NCI-H2196 (cell line): ENCODE measurements at regions not wholly inside any gene's neighbourhood (a gene's known extent, or its start where the extent isn't known, plus 50 kb on each side); places are given as distances from the start of the nearest gene placed in this dataset.
"Not testable (repeated sequence)": the region's sequence is repeated elsewhere in the genome, so short reads cannot be mapped to it uniquely, and the experiment has no call there.

ENCODE experiments used
- DNase-seq: peaks from one replicate; lab custom pipeline; 2025; ENCODE audit not compliant: unreplicated experiment; lab: John Stamatoyannopoulos, UW

GRCh38 chr16:65280845-65281512, 159.1 kb upstream of the CDH11 start:
- no peak for DNase-seq

DNA sequence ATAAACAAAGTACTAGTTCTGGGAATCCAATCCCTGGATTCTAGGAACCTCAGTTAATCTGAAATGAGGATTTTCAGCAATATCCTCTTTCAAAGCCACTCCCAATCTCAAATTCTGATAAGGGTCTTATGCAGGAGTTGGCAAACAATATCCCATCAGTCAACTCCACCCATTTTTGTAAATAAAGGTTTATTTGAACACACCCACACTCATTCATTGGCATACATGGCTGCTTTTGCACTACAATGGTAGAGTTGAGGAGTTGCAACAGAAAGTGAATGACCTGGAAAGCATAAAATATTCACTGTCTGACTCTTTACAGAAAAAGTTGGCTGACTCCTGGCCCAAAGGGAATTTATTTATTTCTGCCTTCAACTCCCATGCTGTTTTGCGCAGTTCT, 157.7 kb upstream of the CDH11 start:
- DNase-seq: no peak

- no peak for DNase-seq
These were observed 157.0 kb upstream of the CDH11 start for GRCh38 chr16:65278874-65279273.

DNA sequence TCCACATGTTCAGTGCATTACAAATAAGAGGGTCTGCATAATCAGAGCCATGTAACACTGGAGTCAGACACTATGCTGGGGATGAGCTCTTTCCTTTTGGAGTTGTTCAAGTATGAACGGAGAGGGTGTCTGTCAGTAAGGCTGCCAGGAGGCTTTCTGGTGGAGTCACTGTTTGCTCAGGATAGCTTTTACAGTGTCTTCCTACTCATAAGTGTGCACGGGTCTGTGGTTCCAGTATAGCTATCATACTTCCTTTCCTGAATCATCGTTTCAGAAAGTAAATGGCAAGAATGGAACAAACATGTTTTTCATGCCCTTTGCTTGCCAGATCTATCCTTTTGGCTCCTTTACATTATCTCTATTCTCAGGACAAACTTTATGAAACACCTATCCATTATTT, 152.7 kb upstream of the CDH11 start:
- no peak for DNase-seq

DNA sequence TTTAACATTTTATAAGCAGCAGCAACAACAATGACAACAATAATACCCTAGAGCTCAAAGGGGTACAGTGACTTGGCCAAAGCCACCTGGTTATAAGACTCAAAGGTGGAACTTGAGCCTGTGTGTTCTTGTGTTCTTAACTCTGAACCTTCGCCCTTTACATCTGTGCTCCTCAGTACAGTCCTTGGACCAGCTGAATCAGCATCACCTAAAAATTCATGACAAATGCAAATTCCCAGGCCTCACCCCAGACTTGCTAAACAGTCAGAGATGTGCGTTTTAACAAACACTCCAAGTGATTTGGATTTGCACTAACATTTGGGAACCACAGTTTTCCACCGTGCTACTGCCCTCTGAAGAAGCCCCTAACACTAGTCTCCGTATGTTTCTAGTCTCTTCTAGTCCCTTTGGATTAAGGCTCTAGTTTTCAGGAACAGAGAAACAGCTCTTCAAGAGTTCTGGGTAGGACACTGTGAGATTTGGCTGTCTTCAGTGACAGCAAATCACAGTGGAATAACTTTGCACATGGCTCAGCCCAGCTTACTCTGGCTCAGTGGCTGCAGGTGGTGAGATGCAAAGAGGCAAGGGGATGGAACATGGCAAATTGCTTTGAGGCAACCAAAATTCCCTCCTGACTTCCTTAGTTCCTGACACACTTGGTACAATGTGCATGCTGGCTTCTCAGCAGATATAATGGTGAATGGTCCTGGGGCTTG, 151.0 kb upstream of the CDH11 start:
- DNase-seq: no peak

GRCh38 chr16:65271996-65272395, 150.1 kb upstream of the CDH11 start:
- no peak for DNase-seq

GRCh38 chr16:65268331-65268730, 146.5 kb upstream of the CDH11 start:
- DNase-seq: no peak

DNA sequence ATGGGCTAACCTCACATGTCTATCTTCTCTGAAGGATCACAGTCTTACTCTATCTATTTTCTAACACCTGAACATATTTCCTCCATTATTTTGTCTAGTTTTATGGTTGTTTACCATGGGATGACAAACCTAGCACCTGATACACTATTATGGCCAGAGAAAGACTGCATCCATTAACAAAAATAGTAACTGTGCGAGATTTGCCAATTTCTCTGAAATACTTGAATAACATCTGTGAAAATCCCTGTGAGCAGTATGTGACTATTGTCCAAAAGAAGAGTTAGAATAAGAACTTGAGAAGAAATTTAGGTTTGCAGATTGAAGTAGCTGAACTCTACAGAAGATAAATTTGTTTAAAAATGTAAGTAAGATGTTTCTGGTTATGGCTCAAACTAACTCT, 142.0 kb upstream of the CDH11 start:
- DNase-seq: no peak

DNA sequence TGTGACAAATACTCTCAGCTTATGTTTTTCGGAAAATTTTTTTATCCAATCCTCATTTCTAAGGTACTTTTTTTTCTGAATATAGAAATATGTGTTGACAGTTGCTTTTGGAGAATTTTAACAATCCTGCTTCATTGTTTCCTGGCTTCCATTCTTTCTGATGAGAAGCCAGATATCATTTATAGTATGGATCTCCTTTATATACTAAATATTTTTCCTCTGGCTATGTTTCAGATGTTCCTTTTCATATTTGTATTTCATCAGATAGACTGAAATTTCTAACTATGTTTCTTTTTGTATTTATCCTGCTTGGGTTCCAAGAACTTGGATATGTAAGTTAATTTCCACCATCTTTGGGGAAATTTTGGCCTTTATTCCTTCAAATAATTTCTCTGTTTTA, 138.9 kb upstream of the CDH11 start:
- DNase-seq: no peak

DNA sequence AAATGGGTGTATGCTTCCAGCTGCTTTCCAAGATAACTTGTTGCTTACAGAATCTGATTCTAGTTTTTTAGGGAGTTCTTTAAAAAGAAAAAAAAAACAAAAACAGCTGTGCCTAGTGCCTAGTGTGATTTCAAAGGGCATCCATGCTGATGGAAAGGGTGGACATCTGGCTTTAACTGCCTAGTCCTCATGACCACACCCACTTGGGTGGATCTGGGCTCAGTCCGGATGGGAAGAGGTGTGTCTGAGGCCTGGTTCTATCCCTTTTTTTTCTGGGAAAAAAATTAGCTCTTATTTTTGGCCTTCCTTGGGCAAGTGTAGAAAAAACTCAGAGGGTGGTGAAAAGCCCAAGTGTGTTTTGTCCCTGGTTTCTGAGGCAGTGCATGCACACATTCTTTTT, 132.3 kb upstream of the CDH11 start:
- DNase-seq: no peak

DNA sequence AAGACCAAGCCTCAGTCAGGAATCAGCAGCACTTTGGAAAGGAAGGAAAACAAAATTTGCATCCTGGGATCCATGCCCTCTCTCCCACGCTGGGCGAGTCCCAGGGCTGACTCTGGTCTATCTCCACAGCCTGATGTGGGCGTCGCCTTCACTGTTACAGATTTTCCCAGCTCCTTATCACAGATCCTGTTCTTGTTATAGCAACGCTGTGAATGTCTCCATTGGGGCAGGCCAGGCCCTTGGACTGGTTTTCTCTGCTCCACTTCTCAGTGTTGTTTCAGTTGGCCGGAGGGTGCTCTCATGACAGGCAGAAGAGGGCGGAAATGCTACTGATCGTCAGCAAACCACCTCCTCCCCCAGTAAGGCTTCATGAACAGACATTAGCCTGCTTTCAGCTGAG, 127.9 kb upstream of the CDH11 start:
- DNase-seq: no peak

DNA sequence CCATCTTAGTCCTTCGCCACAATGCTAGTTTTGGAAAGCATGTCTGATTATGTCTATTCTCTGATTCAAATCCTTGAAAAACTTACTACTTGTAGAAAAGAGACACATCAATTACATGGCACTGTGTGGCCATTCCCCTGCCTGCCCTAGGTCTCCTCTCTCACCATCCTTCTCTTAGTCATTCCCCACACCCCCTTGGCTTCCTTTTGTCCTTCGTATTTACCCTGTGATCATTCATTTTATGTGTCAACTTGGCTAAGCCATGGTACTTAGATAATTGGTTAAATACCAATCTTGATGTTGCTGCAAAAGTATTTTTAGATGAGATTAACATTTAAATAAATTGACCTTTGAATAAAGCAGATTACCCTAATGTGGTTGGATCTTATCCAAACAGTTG, 122.9 kb upstream of the CDH11 start:
- DNase-seq: no peak

DNA sequence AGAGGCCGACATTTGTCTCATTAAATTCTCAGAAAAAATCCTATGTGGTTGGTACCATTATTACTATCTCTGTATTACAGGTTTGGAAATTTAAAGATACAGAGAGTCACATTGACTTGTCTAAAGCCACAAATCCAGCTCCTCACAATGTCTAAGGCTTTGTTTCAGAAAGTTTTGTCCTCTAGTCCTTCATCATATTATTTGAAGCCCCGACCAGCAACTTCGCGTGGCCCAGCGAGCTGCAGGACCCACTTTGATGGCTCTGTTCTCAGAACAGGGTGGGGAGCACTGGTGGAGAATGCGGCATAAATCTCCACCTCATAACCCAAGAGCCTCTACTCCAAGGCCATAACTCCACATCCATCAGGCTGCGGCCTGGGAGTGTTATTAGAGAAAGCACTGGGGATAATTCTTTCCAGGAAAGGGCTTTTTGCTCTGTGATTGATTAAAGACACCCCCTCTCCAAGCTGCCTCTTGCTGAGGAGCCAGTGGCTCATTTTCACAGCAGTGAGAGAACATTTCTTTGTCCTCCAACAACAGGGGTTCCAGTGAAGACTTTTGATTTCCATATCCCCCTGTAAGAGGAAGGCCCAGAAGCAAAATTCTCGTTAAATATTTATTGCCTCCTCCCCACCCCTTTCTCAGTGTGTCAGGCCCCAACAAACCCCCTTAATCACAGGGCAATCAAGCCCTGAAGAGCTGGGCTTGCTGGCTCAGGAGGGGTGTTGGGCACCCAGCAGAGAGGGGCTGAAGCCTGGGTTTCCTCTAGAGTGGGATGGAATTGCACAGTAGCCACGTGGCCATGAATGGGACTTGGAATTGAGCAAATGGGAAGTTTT, 113.7 kb upstream of the CDH11 start:
- DNase-seq: no peak

DNA sequence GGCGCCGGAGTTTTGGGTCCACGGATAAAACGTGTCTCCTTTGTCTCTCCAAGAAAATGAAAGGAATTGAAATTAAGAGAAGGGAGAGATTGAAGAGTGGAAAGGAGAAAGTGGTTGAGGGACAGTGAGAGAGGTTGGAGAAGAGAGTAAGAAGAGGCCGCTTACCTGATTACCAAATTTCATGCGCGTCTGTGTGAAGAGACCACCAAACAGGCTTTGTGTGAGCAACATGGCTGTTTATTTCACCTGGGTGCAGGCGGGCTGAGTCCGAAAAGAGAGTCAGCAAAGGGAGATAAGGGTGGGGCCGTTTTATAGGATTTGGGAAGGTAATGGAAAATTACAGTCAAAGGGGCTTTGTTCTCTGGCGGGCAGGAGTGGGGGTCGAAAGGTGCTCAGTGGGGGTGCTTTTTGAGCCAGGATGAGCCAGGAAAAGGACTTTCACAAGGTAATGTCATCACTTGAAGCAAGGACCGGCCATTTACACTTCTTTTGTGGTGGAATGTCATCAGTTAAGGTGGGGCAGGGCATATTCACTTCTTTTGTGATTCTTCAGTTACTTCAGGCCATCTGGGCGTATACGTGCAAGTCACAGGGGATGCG, 113.0 kb upstream of the CDH11 start:
- not testable (repeated sequence) for DNase-seq

DNA sequence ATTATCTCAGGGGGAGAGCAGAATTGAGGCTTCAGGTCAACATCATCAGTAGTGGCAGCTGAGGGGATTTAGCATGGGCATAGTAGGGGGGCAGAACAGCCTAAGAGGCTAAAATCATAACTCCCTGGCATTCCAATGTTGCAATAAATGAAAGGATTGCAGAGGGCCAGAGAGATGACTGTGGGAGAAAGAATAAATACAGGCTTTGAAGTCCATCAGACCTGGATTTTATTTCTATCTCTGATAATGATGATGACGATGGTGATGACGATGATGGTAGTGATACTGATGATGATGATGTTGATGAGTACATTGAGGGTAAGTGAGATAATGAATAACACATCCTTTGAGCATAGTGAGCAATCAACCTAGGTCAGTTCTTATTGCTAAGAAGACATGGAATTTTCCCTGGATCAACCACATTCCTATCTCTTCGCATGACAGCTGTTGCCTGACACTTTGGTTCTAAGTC, 107.4 kb upstream of the CDH11 start:
- DNase-seq: no peak

DNA sequence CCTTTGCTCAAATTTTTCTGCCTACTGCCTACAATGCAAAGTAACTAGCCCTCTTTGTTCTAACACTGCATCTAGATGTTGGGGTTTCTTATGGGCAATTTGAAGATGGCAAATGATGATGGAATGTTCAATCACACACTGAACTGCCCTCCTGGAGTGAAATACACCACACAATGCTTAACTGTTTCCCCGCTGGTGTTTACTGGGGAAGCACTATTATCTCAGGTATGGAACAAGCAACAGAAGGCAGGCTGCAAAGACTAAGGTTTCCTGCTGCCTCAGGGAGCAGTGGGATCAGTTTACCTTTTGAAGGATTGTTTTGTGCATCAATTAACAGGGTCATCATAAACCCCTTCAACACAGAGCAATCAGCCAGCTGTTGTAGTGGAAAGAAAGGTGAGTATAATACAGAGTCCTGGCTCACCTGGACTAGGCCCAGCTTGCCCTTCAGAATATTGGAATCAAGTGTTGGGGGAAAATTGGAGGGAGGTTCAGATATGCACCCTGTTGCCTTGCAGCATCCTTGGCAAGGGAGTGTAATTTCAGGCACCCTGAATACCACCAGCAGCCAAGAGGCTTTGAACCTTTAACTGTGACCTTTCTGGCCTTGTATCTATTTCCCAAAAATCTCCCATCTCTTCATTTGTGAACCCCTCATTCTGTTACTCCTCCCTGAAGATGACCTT, 105.4 kb upstream of the CDH11 start:
- DNase-seq: no peak

DNA sequence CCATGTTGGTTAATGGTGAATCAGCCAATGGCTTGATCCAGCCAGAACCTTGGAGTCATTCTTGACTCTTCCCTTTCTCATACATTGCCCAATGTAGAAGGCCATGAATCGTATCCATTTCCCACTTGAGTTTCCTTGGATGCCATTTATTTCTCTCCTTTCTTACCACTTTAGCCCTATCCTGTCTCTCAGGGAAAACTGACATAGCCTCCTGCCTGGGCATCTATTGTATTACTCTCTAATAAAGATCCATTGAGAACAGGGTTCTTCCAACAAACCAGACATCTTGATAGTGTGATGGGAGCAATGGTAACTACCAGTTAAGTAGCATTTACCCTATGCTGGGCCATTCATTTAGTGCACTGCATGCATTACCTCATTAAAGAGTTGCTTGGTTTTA, 104.2 kb upstream of the CDH11 start:
- no peak for DNase-seq

DNA sequence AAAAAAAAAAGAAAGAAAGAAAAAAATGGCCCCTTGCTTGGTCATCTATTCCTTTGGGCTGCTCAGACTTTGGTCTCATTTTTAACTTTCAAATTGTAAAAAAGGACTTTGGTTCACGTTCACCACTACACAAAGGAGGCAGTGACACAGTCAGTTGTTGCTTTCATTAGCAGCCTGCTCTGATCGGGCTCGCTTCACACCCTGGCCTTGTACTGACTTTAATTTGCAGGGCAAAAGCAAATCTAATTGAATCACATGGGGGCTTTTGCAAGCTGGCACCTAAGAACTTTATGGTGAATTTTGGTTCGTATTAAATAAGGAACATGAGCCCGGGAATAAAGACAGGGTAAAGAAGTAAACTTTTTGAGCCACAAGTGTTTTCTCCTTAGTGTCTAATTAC, 103.6 kb upstream of the CDH11 start:
- no peak for DNase-seq

DNA sequence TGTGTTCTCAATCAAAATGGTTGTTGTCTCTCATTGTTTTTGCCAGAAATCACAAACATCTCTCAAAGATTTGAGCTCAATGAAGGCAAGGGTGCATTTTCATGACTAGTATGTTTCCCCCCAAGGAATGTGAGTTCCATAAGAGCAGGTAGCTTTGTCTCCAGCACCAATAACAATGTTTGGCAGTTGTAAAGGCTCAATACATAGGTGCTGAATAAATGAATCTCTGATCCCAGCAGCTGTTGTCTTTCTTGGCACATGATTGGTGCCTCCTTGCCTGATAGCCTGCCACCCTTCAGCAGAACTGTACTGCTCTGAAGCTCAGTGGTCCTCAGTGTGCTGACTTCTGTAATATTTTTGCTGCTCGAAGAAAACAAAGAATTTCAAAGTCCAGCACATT, 103.1 kb upstream of the CDH11 start:
- DNase-seq: no peak

GRCh38 chr16:65224471-65224870, 102.6 kb upstream of the CDH11 start:
- DNase-seq: no peak

GRCh38 chr16:65223335-65223734, 101.5 kb upstream of the CDH11 start:
- DNase-seq: no peak
